ENCODE measurements at regions not wholly inside any gene's neighbourhood (a gene's known extent, or its start where the extent isn't known, plus 50 kb on each side); places are given as distances from the start of the nearest gene placed in this dataset.

DNA sequence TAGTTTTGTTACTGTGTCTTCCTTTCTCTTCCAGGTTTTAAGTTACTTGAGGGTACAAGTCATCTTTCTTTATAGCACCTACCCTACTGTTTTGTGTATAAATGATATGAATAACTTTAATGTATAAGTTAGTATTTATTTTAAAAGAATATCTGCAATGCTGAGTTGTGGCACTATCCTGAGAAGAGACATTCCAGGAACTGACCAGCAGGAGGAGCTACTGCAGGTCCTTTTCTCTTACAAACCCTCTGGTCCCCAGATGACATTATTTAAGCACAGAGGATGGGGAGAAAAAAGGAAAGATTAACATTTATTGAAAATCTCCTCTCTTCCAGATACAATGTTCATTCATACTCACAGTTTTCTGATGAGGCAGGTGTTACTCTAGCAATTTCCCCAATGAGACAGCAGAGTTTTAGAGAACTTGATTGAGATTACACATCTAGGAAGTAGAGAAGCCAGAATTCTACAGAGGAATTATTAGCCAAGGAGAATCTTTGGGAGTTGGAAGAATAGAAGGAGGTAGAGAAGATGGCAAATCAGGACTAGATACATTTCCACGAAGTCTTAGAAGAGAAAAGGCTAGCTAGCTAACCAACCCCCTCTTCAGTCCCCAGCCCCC is 541.2 kb upstream of the API5 start:
- TF ChIP-seq POLR2A (IDR thresholded peaks at IDR 0.05): no peak
- TF ChIP-seq, protein P1, sequence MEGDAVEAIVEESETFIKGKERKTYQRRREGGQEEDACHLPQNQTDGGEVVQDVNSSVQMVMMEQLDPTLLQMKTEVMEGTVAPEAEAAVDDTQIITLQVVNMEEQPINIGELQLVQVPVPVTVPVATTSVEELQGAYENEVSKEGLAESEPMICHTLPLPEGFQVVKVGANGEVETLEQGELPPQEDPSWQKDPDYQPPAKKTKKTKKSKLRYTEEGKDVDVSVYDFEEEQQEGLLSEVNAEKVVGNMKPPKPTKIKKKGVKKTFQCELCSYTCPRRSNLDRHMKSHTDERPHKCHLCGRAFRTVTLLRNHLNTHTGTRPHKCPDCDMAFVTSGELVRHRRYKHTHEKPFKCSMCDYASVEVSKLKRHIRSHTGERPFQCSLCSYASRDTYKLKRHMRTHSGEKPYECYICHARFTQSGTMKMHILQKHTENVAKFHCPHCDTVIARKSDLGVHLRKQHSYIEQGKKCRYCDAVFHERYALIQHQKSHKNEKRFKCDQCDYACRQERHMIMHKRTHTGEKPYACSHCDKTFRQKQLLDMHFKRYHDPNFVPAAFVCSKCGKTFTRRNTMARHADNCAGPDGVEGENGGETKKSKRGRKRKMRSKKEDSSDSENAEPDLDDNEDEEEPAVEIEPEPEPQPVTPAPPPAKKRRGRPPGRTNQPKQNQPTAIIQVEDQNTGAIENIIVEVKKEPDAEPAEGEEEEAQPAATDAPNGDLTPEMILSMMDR (IDR thresholded peaks at IDR 0.05): peak; percentile 33 to 63 (median 35)
